KMS-11 (cell line): ENCODE measurements at regions not wholly inside any gene's neighbourhood (a gene's known extent, or its start where the extent isn't known, plus 50 kb on each side); places are given as distances from the start of the nearest gene placed in this dataset.
"Not testable (repeated sequence)": the region's sequence is repeated elsewhere in the genome, so short reads cannot be mapped to it uniquely, and the experiment has no call there.

ENCODE experiments used
- H2AFZ ChIP-seq: fragments of 200-600 bp; sonication (generic); 2 replicates; pipeline ENCODE4 v1.6.1; 2016; ENCODE audit warnings: antibody characterized with exemption, mixed run types, low read depth
- H3K27ac ChIP-seq: fragments of 200-600 bp; sonication (generic); 2 replicates; pipeline ENCODE4 v1.6.1; 2016; ENCODE audit warnings: mild to moderate bottlenecking, mixed run types
- H3K27me3 ChIP-seq: fragments of 200-600 bp; sonication (generic); 2 replicates; pipeline ENCODE4 v1.6.1; 2017; ENCODE audit warnings: mild to moderate bottlenecking, low read depth, mixed run types, moderate library complexity; ENCODE audit not compliant: insufficient read depth
- H3K36me3 ChIP-seq: fragments of 200-600 bp; sonication (generic); 2 replicates; pipeline ENCODE4 v1.6.1; 2017; ENCODE audit warnings: mild to moderate bottlenecking, mixed run types; ENCODE audit not compliant: insufficient read depth
- H3K4me1 ChIP-seq: fragments of 200-600 bp; sonication (generic); 2 replicates; pipeline ENCODE4 v1.6.1; 2016; ENCODE audit warnings: mild to moderate bottlenecking, low read depth, mixed run types; ENCODE audit not compliant: poor library complexity, severe bottlenecking
- H3K4me2 ChIP-seq: fragments of 200-600 bp; sonication (generic); 2 replicates; pipeline ENCODE4 v1.7.0; 2016; ENCODE audit warnings: mild to moderate bottlenecking, mixed run types
- H3K4me3 ChIP-seq: fragments of 200-600 bp; sonication (generic); IDR thresholded peaks from 2 replicates; pipeline ENCODE4 v1.6.1; 2017; ENCODE audit warnings: low read depth, low read length, mixed read lengths; ENCODE audit not compliant: insufficient read depth
- H3K79me2 ChIP-seq: fragments of 200-600 bp; sonication (generic); 2 replicates; pipeline ENCODE4 v1.6.1; 2016; ENCODE audit warnings: low read depth, mixed run types; ENCODE audit not compliant: insufficient read depth
- H3K9ac ChIP-seq: fragments of 200-600 bp; sonication (generic); 2 replicates; pipeline ENCODE4 v1.6.1; 2016; ENCODE audit warnings: mild to moderate bottlenecking, mixed run types
- H4K20me1 ChIP-seq: fragments of 200-600 bp; sonication (generic); 2 replicates; pipeline ENCODE4 v1.6.1; 2016; ENCODE audit warnings: mild to moderate bottlenecking, mixed run types; ENCODE audit not compliant: insufficient read depth
- CTCF ChIP-seq: fragments of 200-600 bp; sonication (generic); conservative IDR thresholded peaks from 2 replicates; pipeline ENCODE4 v1.6.1; 2017; ENCODE audit warnings: low read depth, mild to moderate bottlenecking, antibody characterized with exemption, low read length, moderate library complexity, mixed read lengths

DNA sequence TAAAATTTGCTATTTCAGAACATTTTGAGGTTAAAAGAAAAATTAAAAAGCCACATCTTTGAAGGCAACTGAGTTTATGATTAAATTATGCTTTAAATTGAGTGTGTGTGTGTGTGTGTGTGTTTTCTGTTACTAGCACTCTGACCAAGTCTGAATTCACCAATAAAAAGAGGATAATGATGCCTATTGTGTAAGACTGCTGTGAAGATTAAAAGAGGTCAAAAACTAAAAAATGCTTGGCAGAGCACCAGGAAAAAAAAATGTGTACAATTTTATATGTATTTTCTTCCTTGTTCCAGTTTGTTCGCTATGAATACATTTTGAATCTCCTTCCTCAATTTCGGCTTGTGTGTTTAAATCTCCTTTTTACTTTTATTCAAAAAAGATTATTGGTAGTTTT is 316.6 kb upstream of the MAGI2 start:
- Histone ChIP-seq H3K4me2 (no peak overlapping the region), H3K27me3 (no peaks in the 10 kb centered on the region), H3K27ac (no peak overlapping the region), H3K79me2 (no peaks in the 10 kb centered on the region), H3K9ac (no peak overlapping the region), H3K36me3 (no peaks in the 10 kb centered on the region), H3K4me3 (no peak overlapping the region), H4K20me1 (no peaks in the 10 kb centered on the region), H2AFZ (no peak overlapping the region), H3K4me1 (peaks cover 9% of the 10 kb centered on the region)
- TF ChIP-seq CTCF, result no peak

DNA sequence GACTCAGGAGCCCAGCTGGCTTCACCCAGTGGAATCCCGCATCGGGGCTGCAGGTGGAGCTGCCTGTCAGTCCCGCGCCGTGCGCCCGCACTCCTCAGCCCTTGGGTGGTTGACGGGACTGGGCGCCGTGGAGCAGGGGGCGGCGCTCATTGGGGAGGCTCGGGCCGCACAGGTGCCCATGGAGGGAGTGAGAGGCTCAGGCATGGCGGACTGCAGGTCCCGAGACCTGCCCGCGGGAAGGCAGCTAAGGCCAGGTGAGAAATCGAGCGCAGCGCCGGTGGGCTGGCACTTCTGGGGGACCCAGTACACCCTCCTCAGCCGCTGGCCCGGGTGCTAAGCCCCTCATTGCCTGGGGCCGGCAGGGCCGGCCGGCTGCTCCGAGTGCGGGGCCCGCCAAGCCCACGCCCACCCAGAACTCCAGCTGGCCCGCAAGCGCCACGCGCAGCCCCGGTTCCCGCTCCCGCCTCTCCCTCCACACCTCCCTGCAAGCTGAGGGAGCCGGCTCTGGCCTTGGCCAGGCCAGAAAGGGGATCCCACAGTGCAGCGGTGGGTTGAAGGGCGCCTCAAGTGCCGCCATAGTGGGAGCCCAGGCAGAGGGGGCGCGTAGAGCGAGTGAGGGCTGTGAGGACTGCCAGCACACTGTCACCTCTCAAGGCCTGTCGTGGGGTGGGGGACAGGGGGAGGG is 314.6 kb upstream of the MAGI2 start:
- H3K36me3 ChIP-seq, H3K4me3 ChIP-seq, H2AFZ ChIP-seq, H3K4me1 ChIP-seq, H3K9ac ChIP-seq, H3K27ac ChIP-seq, H3K79me2 ChIP-seq, H4K20me1 ChIP-seq, H3K4me2 ChIP-seq, H3K27me3 ChIP-seq: not testable (repeated sequence)

- H3K79me2 ChIP-seq, H3K27me3 ChIP-seq, H3K4me1 ChIP-seq, H3K9ac ChIP-seq, H4K20me1 ChIP-seq, H2AFZ ChIP-seq, H3K4me2 ChIP-seq, H3K27ac ChIP-seq, H3K4me3 ChIP-seq, H3K36me3 ChIP-seq: not testable (repeated sequence)
Observed at GRCh38 chr7:79767192-79767591, 313.7 kb upstream of the MAGI2 start.

DNA sequence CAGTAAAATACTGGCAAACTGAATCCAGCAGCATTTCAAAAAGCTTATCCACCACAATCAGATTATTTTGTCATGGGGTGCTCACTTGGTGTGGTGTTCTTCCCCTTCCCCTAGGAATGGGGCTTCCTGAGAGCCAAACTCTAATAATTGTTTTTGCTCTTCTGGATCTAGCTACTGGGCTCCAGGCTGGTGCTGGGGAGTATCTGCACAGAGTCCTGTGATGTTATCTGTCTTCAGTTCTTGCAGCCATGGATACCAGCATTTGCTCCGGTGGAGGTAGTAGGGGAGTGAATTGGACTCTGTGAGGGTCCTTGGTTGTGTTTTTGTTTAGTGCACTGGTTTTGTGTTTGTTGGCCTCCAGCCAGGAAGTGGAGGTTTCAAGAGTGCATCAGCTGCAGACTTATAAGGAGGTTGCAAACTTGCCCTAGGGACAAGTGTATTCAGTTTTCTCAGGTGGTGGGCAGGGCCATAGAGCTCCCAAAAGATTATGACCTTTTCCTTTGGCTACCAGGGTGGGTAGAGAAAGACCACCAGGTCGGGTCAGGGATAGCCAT is 308.5 kb upstream of the MAGI2 start:
- TF ChIP-seq CTCF, result no peak

GRCh38 chr7:79750941-79751340 is 297.5 kb upstream of the MAGI2 start:
- not testable (repeated sequence) for H2AFZ ChIP-seq, H4K20me1 ChIP-seq, H3K4me3 ChIP-seq, H3K9ac ChIP-seq, H3K27ac ChIP-seq, H3K4me2 ChIP-seq, H3K36me3 ChIP-seq, H3K4me1 ChIP-seq, H3K27me3 ChIP-seq, H3K79me2 ChIP-seq

More for the DNA sequence above, 308.5 kb upstream of the MAGI2 start:
- Histone ChIP-seq H3K79me2 (no peaks in the 10 kb centered on the region), H3K27me3 (no peaks in the 10 kb centered on the region), H3K27ac (no peak overlapping the region), H3K36me3 (no peaks in the 10 kb centered on the region), H3K4me2 (no peak overlapping the region), H4K20me1 (no peaks in the 10 kb centered on the region), H2AFZ (no peak overlapping the region), H3K4me1 (no peaks in the 10 kb centered on the region), H3K9ac (no peak overlapping the region), H3K4me3 (no peak overlapping the region)

DNA sequence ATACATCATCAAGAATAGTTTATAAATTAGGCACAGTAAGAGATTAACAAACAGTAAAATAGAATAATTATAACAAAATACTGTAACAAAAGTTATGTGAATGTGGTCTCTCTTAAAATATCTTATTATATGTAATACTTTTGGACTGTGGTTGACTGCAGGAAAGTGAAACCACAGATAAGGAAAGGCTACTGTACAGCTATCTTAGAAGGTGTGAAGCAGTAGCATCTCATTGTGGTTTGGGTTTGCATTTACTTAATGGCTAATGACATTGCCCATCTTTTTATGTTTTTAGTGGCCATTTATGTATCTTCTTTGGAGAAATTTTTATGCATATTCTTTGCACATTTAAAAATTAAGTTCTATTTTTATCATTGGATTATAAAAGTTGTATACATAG is 296.4 kb upstream of the MAGI2 start:
- Histone ChIP-seq H3K4me3 (no peak overlapping the region), H3K4me1 (peaks cover 8% of the 10 kb centered on the region), H2AFZ (no peak overlapping the region), H3K79me2 (no peaks in the 10 kb centered on the region), H4K20me1 (no peaks in the 10 kb centered on the region), H3K9ac (no peak overlapping the region), H3K27me3 (no peaks in the 10 kb centered on the region), H3K36me3 (no peaks in the 10 kb centered on the region), H3K27ac (no peak overlapping the region), H3K4me2 (no peak overlapping the region)
- TF ChIP-seq CTCF, result no peak
